Islet of Langerhans (tissue), 1 donor: ENCODE measurements at regions not wholly inside any gene's neighbourhood (a gene's known extent, or its start where the extent isn't known, plus 50 kb on each side); places are given as distances from the start of the nearest gene placed in this dataset.

Experiments used
- FAIRE-seq: peaks from one replicate; lab custom pipeline; 2011; peaks lifted over from hg19 to GRCh38; lab: Jason Lieb, UNC

GRCh38 chr6:14950103-14950969, 295.5 kb upstream of the JARID2 start:
- FAIRE-seq = no peak

DNA sequence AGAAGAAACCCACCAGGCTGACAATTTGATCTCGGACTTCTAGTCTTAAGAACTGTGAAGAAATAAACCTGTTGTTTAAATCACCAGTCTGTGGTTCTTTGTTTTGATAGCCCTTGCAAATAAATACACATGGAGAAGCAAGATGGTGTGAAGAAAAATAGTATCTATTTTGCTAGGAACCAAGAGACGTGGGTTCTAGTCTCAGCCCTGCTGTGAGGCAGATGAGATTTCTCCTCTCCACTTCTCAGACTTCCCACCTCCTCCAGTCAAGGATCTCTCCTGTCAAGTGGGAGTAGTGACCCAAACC, 294.9 kb upstream of the JARID2 start:
- FAIRE-seq = no peak

DNA sequence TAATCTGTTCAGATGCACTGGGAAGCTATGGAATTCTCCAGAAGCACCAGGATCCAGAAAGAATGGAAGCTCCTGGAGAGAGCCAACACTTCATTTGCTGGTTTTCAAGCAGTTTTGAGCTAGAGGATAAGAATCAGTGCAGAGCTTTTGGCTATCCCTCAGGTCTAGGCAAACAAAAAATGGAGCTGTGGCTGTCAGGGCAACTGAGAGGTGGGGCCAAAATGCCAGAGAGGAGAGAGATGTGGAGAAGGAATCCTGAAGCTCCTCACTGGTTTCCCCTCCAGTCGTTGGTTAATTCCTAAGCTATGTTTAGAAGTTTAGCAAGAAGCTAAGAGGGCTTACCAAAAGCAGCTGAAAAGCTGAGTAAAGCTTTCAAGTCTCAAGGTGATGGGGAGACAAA, 294.2 kb upstream of the JARID2 start:
- no peak for FAIRE-seq

DNA sequence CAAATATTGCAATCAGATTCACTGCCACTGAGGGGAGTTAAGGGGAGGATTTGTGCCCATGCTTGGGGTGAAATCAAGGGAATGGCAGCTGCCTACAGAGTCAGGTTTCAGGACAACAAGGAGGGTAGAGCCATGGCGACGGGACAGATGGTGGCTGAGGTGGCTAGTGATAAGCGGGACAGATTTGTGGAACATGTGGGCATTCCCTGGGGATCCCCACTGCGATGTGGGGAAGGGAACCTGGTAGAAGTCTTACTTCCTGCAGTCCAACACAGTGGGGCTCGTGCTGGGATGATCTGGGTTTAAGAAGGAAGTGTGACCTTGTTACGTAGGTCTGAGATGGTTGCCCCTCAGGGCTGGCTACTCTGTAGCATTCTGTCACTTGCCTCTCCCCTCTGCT, 292.0 kb upstream of the JARID2 start:
- FAIRE-seq = no peak

GRCh38 chr6:14957355-14958059, 288.4 kb upstream of the JARID2 start:
- FAIRE-seq = no peak

GRCh38 chr6:14959324-14959885, 286.5 kb upstream of the JARID2 start:
- FAIRE-seq = no peak

DNA sequence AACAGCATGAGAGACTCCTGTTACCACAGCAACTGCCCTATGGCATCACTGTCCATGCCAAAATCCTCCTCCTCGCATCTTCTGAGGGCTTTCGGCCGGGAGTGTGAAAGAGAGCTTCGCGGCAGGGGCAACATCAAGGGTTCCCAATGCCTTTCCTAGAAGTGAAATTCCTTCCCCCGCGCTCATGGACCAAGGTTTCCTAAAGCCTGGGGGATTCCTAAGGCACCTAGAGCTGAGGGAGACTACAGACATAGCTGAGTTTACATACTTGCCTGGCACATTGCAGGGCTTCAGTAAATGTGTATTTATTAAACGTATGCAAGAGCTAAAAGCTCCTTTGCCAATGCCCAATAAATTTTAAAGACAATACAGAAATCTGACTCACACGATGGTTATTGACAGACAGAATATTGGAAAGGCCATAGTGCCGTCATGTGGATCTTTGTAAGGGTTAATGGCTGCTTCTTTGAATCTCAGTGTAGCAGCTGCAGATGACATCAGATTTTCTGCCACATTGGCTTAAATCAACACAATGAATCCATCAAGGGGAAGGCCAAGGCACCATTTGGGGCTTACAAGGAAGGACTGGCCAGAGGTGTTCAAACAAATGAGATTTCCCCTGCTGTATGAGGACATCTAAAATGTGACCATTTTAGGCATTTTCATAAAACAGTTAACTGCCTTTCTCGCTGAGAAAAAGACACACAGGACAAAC, 281.2 kb upstream of the JARID2 start:
- FAIRE-seq = peak; percentile 96

GRCh38 chr6:14965424-14966075, 280.3 kb upstream of the JARID2 start:
- FAIRE-seq = peak; percentile 90

DNA sequence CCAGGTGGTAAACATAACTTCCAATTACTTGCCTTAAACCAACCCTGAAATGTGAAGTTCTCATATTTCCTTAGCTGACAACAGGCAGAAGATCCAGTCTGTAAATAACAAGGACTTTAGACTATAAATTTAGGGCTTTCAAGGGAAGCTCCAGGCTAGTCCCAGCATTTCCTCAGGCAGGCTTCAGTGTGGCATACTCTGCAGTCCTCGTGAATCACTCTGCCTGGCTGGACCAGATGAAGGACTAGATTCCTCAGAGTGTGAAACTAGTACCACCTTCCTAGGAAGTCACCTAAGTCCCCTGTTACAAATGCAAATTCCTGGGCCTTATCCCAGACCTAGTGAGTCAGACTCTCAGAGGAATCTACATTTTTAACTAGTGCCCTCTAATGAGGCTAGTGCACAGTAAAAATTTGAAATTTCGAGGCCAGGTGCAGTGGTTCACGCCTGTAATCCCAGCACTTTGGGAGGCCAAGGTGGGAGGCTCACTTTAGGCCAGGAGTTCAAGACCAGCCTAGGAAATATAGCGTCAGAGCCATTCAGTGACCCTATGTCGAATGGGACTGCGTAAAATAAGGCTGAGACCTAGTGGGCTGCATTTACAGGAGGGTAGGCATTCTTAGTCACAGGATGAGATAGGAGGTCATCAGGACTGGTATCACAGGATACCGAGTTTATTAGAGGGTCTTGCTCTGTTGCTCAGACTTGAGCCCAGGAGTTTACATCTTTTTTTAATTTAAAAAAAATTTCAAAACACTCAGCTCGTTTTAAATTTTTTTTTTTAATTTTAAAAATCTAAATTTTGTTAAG, 279.6 kb upstream of the JARID2 start:
- FAIRE-seq = no peak

DNA sequence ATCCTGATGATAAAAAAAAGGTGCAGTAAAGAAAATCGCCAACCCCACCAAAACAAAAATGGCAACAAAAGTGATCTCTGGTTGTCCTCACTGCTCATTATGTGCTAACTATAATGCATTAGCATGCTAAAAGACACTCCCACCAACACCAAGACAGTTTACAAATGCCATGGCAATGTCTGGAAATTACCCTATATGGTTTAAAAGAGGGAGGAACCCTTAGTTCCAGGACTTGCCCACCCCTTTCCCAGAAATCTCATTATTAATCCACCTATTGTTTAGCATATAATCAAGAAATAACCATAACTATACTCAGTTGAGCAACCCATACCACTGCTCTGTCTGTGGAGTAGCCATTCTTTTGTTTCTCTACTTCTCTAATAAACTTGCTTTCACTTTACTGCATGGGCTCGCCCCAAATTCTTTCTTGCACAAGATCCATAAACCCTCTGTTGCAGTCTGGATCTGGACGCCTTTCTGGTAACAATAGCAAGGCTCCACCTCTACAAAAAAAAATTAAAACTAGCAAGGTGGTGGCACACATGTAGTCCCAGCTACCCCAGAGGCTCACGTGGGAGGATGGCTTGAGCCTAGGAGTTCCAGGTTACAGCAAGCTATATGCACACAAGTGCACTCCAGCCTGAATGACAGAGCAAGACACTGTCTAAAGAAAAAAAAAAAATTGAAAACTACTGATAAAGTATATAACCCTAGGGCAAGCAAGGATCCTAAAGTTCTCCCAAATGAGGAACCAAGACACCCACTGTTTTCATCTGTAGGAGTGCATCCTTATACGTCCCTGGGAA, 278.8 kb upstream of the JARID2 start:
- no peak for FAIRE-seq

GRCh38 chr6:14968056-14968637, 277.7 kb upstream of the JARID2 start:
- FAIRE-seq = no peak

DNA sequence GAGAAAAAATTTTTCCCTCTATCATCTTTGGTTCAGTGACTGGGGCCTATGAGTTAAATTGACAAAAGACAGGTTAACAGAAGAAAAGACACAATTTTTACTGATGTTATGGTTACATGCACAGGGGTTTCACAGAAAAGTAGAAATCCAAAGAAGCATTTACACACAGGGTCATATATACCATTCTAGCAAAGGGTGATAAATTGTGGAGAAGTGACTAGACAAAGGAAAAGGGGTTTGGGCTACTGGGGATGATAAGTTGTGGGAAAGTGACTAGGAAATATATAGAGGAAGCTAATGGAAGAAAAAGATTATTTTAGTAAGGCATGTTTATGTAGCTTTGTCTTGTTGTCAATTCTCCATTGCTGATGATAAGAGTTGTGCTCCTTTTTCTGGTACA, 276.7 kb upstream of the JARID2 start:
- no peak for FAIRE-seq

GRCh38 chr6:14972379-14973067, 273.3 kb upstream of the JARID2 start:
- no peak for FAIRE-seq

DNA sequence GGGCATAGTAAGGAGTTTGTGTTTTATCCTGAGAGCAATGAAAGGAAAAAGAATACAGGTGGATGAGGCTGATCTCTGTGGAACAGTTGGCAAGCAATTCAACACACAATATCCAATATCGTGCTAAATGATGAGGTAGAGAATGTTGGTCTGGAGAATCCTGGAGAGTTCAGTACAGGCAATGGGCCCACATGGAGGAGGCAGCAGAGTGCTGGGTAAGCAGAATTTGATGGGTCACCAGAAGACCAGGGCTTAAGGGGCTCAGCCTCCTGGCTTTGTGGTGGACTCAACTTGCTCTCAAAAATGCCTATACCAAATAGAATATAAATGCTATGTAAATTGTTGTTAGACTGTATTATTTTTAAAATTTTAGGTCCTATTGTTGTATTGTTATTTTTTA, 271.5 kb upstream of the JARID2 start:
- FAIRE-seq = no peak

DNA sequence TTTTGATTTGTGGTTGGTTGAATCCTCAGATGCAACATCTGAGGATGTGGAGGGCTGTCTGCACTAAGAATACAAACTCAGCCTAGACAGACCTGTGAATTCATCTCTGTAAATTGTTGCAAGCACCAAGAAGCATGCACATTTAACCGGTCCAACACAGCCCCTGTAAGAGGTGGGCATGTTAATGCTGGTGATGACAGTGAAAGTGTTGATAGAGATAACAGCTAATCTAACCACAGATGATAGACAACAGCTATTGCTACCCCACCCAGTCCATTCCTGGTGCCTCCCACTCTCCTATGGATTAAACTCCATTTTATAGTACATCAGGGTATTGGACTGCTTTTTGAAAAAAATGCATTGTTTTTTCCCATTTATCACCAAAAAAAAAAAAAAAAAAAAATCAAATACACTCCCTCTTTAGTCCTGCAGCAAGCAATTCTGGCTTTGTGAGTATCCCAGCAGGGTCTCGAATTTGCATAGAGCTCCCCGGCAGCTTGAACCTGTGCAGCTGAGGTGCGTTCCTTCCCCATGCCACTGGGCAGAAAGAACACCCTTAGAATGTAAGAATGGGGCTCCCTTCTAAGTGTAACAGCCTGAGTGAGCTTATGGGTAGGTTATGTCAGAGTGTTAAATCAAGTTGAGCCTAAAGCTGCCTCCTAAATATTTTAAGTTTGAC, 270.9 kb upstream of the JARID2 start:
- no peak for FAIRE-seq

DNA sequence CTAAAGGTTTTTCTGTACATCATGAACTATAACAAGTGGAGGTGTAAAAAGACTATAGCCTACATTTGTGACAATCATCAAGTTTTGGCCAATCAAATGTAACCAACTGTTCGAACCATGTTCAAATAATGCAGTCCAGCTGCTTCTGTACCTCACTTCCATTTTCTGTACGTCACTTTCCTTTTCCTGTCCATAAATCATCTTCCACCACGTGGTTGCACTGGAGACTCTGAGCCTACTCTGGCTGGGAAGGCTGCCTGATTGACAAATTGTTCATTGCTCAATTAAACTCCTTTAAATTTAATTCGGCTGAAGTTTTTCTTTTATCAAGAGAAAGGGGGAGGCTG, 270.4 kb upstream of the JARID2 start:
- no peak for FAIRE-seq

GRCh38 chr6:14977747-14978382, 268.0 kb upstream of the JARID2 start:
- FAIRE-seq = no peak

- FAIRE-seq = no peak
These were observed 263.9 kb upstream of the JARID2 start for GRCh38 chr6:14981960-14982359.
